HEK293 (cell line): ENCODE measurements at regions not wholly inside any gene's neighbourhood (a gene's known extent, or its start where the extent isn't known, plus 50 kb on each side); places are given as distances from the start of the nearest gene placed in this dataset.

Experiments
- CTCF ChIA-PET: fragments of 350-600 bp; formaldehyde crosslinking; extraction: SDS; loops from one replicate; lab custom pipeline; 2021; ENCODE audit warnings: antibody characterized with exemption; lab: Yijun Ruan, JAX
- POLR2A ChIA-PET: fragments of 300-600 bp; formaldehyde crosslinking; extraction: SDS; loops from one replicate; lab custom pipeline; 2020; ENCODE audit warnings: antibody characterized with exemption, inconsistent platforms; lab: Yijun Ruan, JAX
- H3K27ac ChIP-seq: fragments of 200-500 bp; sonication (Bioruptor generic); 2 replicates; pipeline ENCODE4 v1.5.1; 2014; ENCODE audit warnings: low read depth, low read length, control low read depth, inconsistent platforms; ENCODE audit errors: extremely low read depth
- H3K36me3 ChIP-seq, 2 experiments: fragments of 200-500 bp in 1 of 2; sonication (Bioruptor generic) in 1 of 2; 1 replicate in 1 of 2; 2 replicates in 1 of 2; pipeline ENCODE4 v1.5.1; 2014 to 2017; ENCODE audit warnings: inconsistent platforms in 2 of 2, low read length in 2 of 2; ENCODE audit not compliant: control insufficient read depth in 2 of 2, insufficient read depth in 1 of 2
- H3K4me1 ChIP-seq: fragments of 200-500 bp; sonication (Bioruptor generic); 2 replicates; pipeline ENCODE4 v1.5.1; 2014; ENCODE audit warnings: mild to moderate bottlenecking, low read length, inconsistent platforms; ENCODE audit not compliant: control insufficient read depth, insufficient read depth
- H3K4me3 ChIP-seq: 2 replicates; pipeline ENCODE4 v1.5.1; 2011; ENCODE audit warnings: low read depth, mild to moderate bottlenecking, control low read depth, low read length, moderate library complexity
- H3K9me3 ChIP-seq: fragments of 200-500 bp; sonication (Bioruptor generic); 2 replicates; pipeline ENCODE4 v1.5.1; 2014; ENCODE audit warnings: low read depth, low read length, inconsistent platforms; ENCODE audit not compliant: control insufficient read depth, insufficient read depth
- ATF2 ChIP-seq: fragments of 450-650 bp; formaldehyde crosslinking; IDR thresholded peaks from 2 replicates; pipeline ENCODE4 v1.5.1; 2016; ENCODE audit warnings: missing biosample characterization, missing genetic modification characterization, low read depth
- BCL11A ChIP-seq: fragments of 450-650 bp; formaldehyde crosslinking; IDR thresholded peaks from 2 replicates; pipeline ENCODE4 v1.5.1; 2016; ENCODE audit warnings: low read depth, missing biosample characterization, missing genetic modification characterization
- GFI1B ChIP-seq: fragments of 450-650 bp; formaldehyde crosslinking; IDR thresholded peaks from 2 replicates; pipeline ENCODE4 v1.5.1; 2016; ENCODE audit warnings: missing biosample characterization, missing genetic modification characterization
- GLIS1 ChIP-seq: fragments of 450-650 bp; formaldehyde crosslinking; IDR thresholded peaks from 2 replicates; pipeline ENCODE4 v1.5.1; 2016; ENCODE audit warnings: missing biosample characterization, missing genetic modification characterization
- GLIS2 ChIP-seq: fragments of 450-650 bp; formaldehyde crosslinking; IDR thresholded peaks from 2 replicates; pipeline ENCODE4 v1.5.1; 2016; ENCODE audit warnings: missing biosample characterization, missing genetic modification characterization
- RBAK ChIP-seq: fragments of 450-650 bp; formaldehyde crosslinking; IDR thresholded peaks from 2 replicates; pipeline ENCODE4 v1.5.1; 2016; ENCODE audit warnings: missing biosample characterization, missing genetic modification characterization
- TCF7L2 ChIP-seq: IDR thresholded peaks from 2 replicates; pipeline ENCODE4 v1.6.1; 2011; ENCODE audit warnings: low read depth, mild to moderate bottlenecking, inconsistent platforms, low read length, moderate library complexity, borderline replicate concordance
- ZBTB17 ChIP-seq: fragments of 450-650 bp; formaldehyde crosslinking; IDR thresholded peaks from 2 replicates; pipeline ENCODE4 v1.5.1; 2016; ENCODE audit warnings: missing biosample characterization, missing genetic modification characterization
- ZFP69B ChIP-seq: fragments of 450-650 bp; formaldehyde crosslinking; IDR thresholded peaks from 2 replicates; pipeline ENCODE4 v1.5.1; 2016; ENCODE audit warnings: missing biosample characterization, missing genetic modification characterization
- ZNF10 ChIP-seq: fragments of 450-650 bp; formaldehyde crosslinking; IDR thresholded peaks from 2 replicates; pipeline ENCODE4 v1.5.1; 2017; ENCODE audit warnings: missing biosample characterization, missing genetic modification characterization
- ZNF138 ChIP-seq: fragments of 450-650 bp; formaldehyde crosslinking; IDR thresholded peaks from 2 replicates; pipeline ENCODE4 v1.5.1; 2016; ENCODE audit warnings: missing biosample characterization, missing genetic modification characterization, borderline replicate concordance
- ZNF202 ChIP-seq: fragments of 450-650 bp; formaldehyde crosslinking; IDR thresholded peaks from 2 replicates; pipeline ENCODE4 v1.5.1; 2016; ENCODE audit warnings: missing biosample characterization, missing genetic modification characterization, borderline replicate concordance
- ZNF214 ChIP-seq: fragments of 450-650 bp; formaldehyde crosslinking; IDR thresholded peaks from 2 replicates; pipeline ENCODE4 v1.5.1; 2017; ENCODE audit warnings: missing biosample characterization, mild to moderate bottlenecking, missing genetic modification characterization, borderline replicate concordance
- ZNF221 ChIP-seq: fragments of 450-650 bp; formaldehyde crosslinking; IDR thresholded peaks from 2 replicates; pipeline ENCODE4 v1.5.1; 2017; ENCODE audit warnings: missing biosample characterization, missing genetic modification characterization, borderline replicate concordance
- ZNF24 ChIP-seq: fragments of 450-650 bp; formaldehyde crosslinking; IDR thresholded peaks from 2 replicates; pipeline ENCODE4 v1.5.1; 2016; ENCODE audit warnings: missing biosample characterization, missing genetic modification characterization
- ZNF248 ChIP-seq: fragments of 450-650 bp; formaldehyde crosslinking; IDR thresholded peaks from 2 replicates; pipeline ENCODE4 v1.5.1; 2017; ENCODE audit warnings: missing biosample characterization, missing genetic modification characterization
- ZNF350 ChIP-seq: fragments of 450-650 bp; formaldehyde crosslinking; IDR thresholded peaks from 2 replicates; pipeline ENCODE4 v1.5.0; 2017; ENCODE audit warnings: missing biosample characterization, mild to moderate bottlenecking, missing genetic modification characterization
- ZNF423 ChIP-seq: fragments of 450-650 bp; formaldehyde crosslinking; IDR thresholded peaks from 2 replicates; pipeline ENCODE4 v1.5.1; 2016; ENCODE audit warnings: missing biosample characterization, missing genetic modification characterization
- ZNF488 ChIP-seq: fragments of 450-650 bp; formaldehyde crosslinking; IDR thresholded peaks from 2 replicates; pipeline ENCODE4 v1.5.1; 2016; ENCODE audit warnings: missing biosample characterization, missing genetic modification characterization
- ZNF514 ChIP-seq: fragments of 450-650 bp; formaldehyde crosslinking; IDR thresholded peaks from 2 replicates; pipeline ENCODE4 v1.5.1; 2016; ENCODE audit warnings: missing biosample characterization, missing genetic modification characterization
- ZNF521 ChIP-seq: fragments of 450-650 bp; formaldehyde crosslinking; IDR thresholded peaks from 2 replicates; pipeline ENCODE4 v1.5.1; 2017; ENCODE audit warnings: missing biosample characterization, mild to moderate bottlenecking, missing genetic modification characterization
- ZNF529 ChIP-seq: fragments of 450-650 bp; formaldehyde crosslinking; IDR thresholded peaks from 2 replicates; pipeline ENCODE4 v1.5.1; 2017; ENCODE audit warnings: missing genetic modification characterization, missing biosample characterization; ENCODE audit not compliant: insufficient replicate concordance
- ZNF548 ChIP-seq: fragments of 450-650 bp; formaldehyde crosslinking; IDR thresholded peaks from 2 replicates; pipeline ENCODE4 v1.5.1; 2016; ENCODE audit warnings: missing biosample characterization, missing genetic modification characterization
- ZNF558 ChIP-seq: fragments of 450-650 bp; formaldehyde crosslinking; IDR thresholded peaks from 2 replicates; pipeline ENCODE4 v1.5.1; 2016; ENCODE audit warnings: missing biosample characterization, missing genetic modification characterization
- ZNF623 ChIP-seq: fragments of 450-650 bp; formaldehyde crosslinking; IDR thresholded peaks from 2 replicates; pipeline ENCODE4 v1.5.1; 2016; ENCODE audit warnings: missing biosample characterization, missing genetic modification characterization
- ZNF658 ChIP-seq: fragments of 450-650 bp; formaldehyde crosslinking; IDR thresholded peaks from 2 replicates; pipeline ENCODE4; 2016; ENCODE audit warnings: missing biosample characterization, missing genetic modification characterization
- ZNF777 ChIP-seq: fragments of 450-650 bp; formaldehyde crosslinking; IDR thresholded peaks from 2 replicates; pipeline ENCODE4 v1.5.1; 2017; ENCODE audit warnings: missing biosample characterization, missing genetic modification characterization, borderline replicate concordance
- ZSCAN16 ChIP-seq: fragments of 450-650 bp; formaldehyde crosslinking; IDR thresholded peaks from 2 replicates; pipeline ENCODE4 v1.5.1; 2016; ENCODE audit warnings: missing biosample characterization, missing genetic modification characterization

GRCh38 chr7:17427924-17428323 lies 129.5 kb downstream of the AHR start:
- POLR2A ChIA-PET = no interaction called here
- Histone ChIP-seq H3K4me1 (no peaks in the 10 kb centered on the region), H3K36me3 (no peaks in the 10 kb centered on the region), H3K4me3 (no peak overlapping the region), H3K27ac (no peak overlapping the region), H3K9me3 (no peaks in the 10 kb centered on the region)
- TF ChIP-seq ZNF350 (tag by site-specific recombination) (no peak), ZNF529 (tag by site-specific recombination) (no peak), ZNF214 (no peak), ZFP69B (no peak), ZNF10 (no peak), ZNF623 (tag by site-specific recombination) (no peak), ZSCAN16 (tag by site-specific recombination) (no peak), ZNF488 (no peak), ZNF423 (no peak), ZNF138 (no peak), ZNF514 (tag by site-specific recombination) (no peak), GFI1B (tag by site-specific recombination) (no peak), GLIS2 (no peak), ZNF548 (tag by site-specific recombination) (no peak)
- CTCF ChIA-PET = interaction anchor here (0.6 to 0.9 kb wide), 2 partner anchors 21 to 26 kb away, joined by 3 read pairs; no protein-coding TSS in a partner anchor

GRCh38 chr7:17429579-17429978 lies 131.1 kb downstream of the AHR start:
- TF ChIP-seq ZNF202 (tag by site-specific recombination) = no peak
- TF ChIP-seq TCF7L2 = no peak
- TF ChIP-seq ATF2 (tag by site-specific recombination) = no peak
- no peak for TF ChIP-seq BCL11A (tag by site-specific recombination)
- no peak for TF ChIP-seq ZNF777
- no peak for TF ChIP-seq ZBTB17 (tag by site-specific recombination)
- no peak for TF ChIP-seq ZNF521 (tag by site-specific recombination)
- TF ChIP-seq ZNF658 (tag by site-specific recombination) = no peak
- no peak for TF ChIP-seq ZNF558 (tag by site-specific recombination)
- no peak for TF ChIP-seq ZNF24
- no peak for TF ChIP-seq RBAK
- no peak for TF ChIP-seq ZNF221 (tag by site-specific recombination)
- no peak for TF ChIP-seq ZNF248 (tag by site-specific recombination)
- no peak for TF ChIP-seq GLIS1 (tag by site-specific recombination)
- ChIA-PET POLR2A (no interaction called here), CTCF (interaction anchor here (0.6 to 1.0 kb wide), 2 partner anchors 277 to 499 kb away, joined by 3 read pairs; no protein-coding TSS in a partner anchor)
- H3K36me3 ChIP-seq = no peaks in the 10 kb centered on the region
- H3K9me3 ChIP-seq = no peaks in the 10 kb centered on the region
- no peaks in the 10 kb centered on the region for H3K4me1 ChIP-seq
- no peak overlapping the region for H3K4me3 ChIP-seq
- H3K27ac ChIP-seq = no peak overlapping the region
